ENCODE measurements at regions not wholly inside any gene's neighbourhood (a gene's known extent, or its start where the extent isn't known, plus 50 kb on each side); places are given as distances from the start of the nearest gene placed in this dataset.

DNA sequence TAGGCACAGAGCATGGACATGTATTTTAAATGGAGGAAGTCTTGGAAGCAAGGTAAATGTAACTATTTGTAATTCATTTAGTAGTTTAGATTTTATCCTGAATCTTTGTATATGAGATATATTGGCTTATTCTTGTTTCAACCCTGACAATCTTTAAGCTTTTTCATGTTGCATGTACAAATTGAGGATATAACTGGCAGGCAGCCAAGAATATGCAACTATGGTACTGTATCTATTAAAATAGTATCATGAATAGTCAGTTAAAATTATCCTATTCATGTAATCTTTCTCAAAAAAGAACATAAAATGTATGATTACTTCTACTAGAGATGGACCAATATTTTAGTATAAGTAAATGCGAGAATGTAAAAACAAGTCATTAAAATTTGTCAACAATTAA lies 1141.5 kb downstream of the PCDH18 start:
- TF ChIP-seq CTCF (conservative IDR thresholded peaks at IDR 0.05; ENCODE audit: low read depth, low read length) (no peak), EZH2 (IDR thresholded peaks at IDR 0.05; ENCODE audit: borderline replicate concordance, low read depth, low read length, poor library complexity, severe bottlenecking) (no peak)

Data from A673 (cell line).